ENCODE measurements at regions not wholly inside any gene's neighbourhood (a gene's known extent, or its start where the extent isn't known, plus 50 kb on each side); places are given as distances from the start of the nearest gene placed in this dataset.

DNA sequence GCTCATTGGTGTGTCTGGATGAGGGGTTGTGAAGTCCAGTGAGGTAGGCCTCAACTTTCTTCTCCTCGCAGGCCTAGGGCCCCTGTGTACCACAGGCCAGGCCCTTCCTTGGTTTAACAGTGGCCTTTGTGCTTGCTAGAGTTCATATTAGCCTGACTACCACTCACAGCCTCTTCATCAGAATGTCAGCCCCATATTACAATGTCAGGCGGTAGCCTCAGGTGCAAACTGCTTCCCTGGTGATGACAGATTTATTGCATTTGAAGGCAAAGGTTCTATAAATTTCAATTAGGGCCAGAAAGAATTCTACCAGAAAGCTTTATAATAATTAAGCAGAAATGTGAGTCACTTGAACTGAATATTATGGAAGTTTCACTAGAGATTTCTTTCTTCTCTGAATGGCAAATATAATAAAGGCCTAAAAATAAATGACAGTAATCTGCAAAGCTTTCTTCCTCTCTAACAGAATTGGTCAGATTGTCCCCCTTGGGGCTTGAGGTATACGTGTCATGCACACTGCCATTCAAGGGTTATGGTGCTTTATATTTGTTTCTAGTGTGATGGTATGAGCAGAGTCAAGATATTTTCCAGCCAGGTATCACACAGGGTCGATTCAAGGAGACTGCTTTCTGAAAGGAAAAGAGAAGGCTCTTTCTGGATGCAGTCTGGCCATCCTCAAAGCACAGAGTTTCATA is 210.3 kb downstream of the CWF19L2 start:
- no peak for DNase-seq
- H3K23ac ChIP-seq (ENCODE audit: low read length in 2 of 2) = no peak overlapping the region
- no peak overlapping the region for H4K91ac ChIP-seq (ENCODE audit: low read length)
- no peak overlapping the region for H3K4ac ChIP-seq (ENCODE audit: low read depth in 1 of 2, low read length in 2 of 2)
- no peak overlapping the region for H3K18ac ChIP-seq (ENCODE audit: low read depth in 1 of 2, low read length in 2 of 2)
- no peak overlapping the region for H2BK120ac ChIP-seq (ENCODE audit: low read depth, low read length)
- WGBS = 83% methylated on average over 3 of the region's 4 CpGs
- H3K4me2 ChIP-seq (ENCODE audit: low read length, poor library complexity, severe bottlenecking) = no peak overlapping the region
- H3K4me1 ChIP-seq (ENCODE audit: control insufficient read depth, insufficient read depth, low read depth, low read length) = no peaks in the 10 kb centered on the region
- H3K36me3 ChIP-seq (ENCODE audit: control insufficient read depth in 1 of 2, insufficient read depth in 2 of 2, low read depth in 1 of 2, low read length in 2 of 2) = no peaks in the 10 kb centered on the region
- H3K27ac ChIP-seq (ENCODE audit: low read length, poor library complexity, severe bottlenecking) = no peak overlapping the region
- no peaks in the 10 kb centered on the region for H3K9me3 ChIP-seq (ENCODE audit: control insufficient read depth, low read length)
- H4K8ac ChIP-seq (ENCODE audit: low read length) = no peak overlapping the region
- H2BK12ac ChIP-seq (ENCODE audit: low read length in 2 of 2) = no peak overlapping the region
- no peak overlapping the region for H3K14ac ChIP-seq (ENCODE audit: low read length in 2 of 2)
- H2AFZ ChIP-seq (ENCODE audit: low read depth, low read length) = no peak overlapping the region
- H2AK5ac ChIP-seq (ENCODE audit: low read length, severe bottlenecking) = no peak overlapping the region
- no peak overlapping the region for H2BK5ac ChIP-seq (ENCODE audit: low read depth, low read length, poor library complexity, severe bottlenecking)
- no peaks in the 10 kb centered on the region for H3K79me1 ChIP-seq (replicated peaks; ENCODE audit: low read length, poor library complexity, severe bottlenecking)
- H2BK15ac ChIP-seq (ENCODE audit: low read depth, poor library complexity, severe bottlenecking) = no peak overlapping the region
- H3K4me3 ChIP-seq (ENCODE audit: insufficient read depth in 1 of 2, low read depth in 1 of 2, low read length in 2 of 2) = no peak overlapping the region
- no peak overlapping the region for H3K9ac ChIP-seq (ENCODE audit: low read length)
- no peaks in the 10 kb centered on the region for H3K27me3 ChIP-seq (ENCODE audit: control insufficient read depth in 1 of 2, insufficient read depth in 1 of 2, low read length in 2 of 2)

DNA sequence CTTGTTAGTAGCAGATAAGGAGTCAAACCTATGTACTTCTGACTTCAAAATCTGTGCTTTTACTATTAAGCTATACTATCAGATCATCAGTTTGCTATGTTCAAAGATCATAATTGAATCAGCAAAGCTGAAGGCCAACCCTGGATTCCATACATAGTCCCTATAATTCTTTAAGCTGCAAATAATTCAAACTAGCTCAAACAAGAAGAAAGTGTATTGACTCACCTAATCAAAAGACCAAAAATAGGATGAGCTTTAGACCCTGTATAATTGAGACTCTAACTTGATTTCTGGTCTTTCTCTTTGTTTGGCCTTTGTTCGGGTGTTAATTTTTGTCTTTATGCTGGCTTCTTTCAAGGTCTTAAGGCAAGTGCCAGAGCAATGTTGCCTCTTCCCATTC is 213.7 kb downstream of the CWF19L2 start:
- H3K36me3 ChIP-seq (ENCODE audit: control insufficient read depth in 1 of 2, insufficient read depth in 2 of 2, low read depth in 1 of 2, low read length in 2 of 2) = no peaks in the 10 kb centered on the region
- H3K4me2 ChIP-seq (ENCODE audit: low read length, poor library complexity, severe bottlenecking) = no peak overlapping the region
- H3K27me3 ChIP-seq (ENCODE audit: control insufficient read depth in 1 of 2, insufficient read depth in 1 of 2, low read length in 2 of 2) = peaks cover 0 to 5% of the 10 kb centered on the region in 2 experiments
- no peak overlapping the region for H4K91ac ChIP-seq (ENCODE audit: low read length)
- H3K18ac ChIP-seq (ENCODE audit: low read depth in 1 of 2, low read length in 2 of 2) = no peak overlapping the region
- H3K4me3 ChIP-seq (ENCODE audit: insufficient read depth in 1 of 2, low read depth in 1 of 2, low read length in 2 of 2) = no peak overlapping the region
- H3K4ac ChIP-seq (ENCODE audit: low read depth in 1 of 2, low read length in 2 of 2) = no peak overlapping the region
- H3K27ac ChIP-seq (ENCODE audit: low read length, poor library complexity, severe bottlenecking) = no peak overlapping the region
- H2AK5ac ChIP-seq (ENCODE audit: low read length, severe bottlenecking) = no peak overlapping the region
- DNase-seq = no peak
- no peak overlapping the region for H4K8ac ChIP-seq (ENCODE audit: low read length)
- no peaks in the 10 kb centered on the region for H3K4me1 ChIP-seq (ENCODE audit: control insufficient read depth, insufficient read depth, low read depth, low read length)
- no peak overlapping the region for H2BK12ac ChIP-seq (ENCODE audit: low read length in 2 of 2)
- no peaks in the 10 kb centered on the region for H3K79me1 ChIP-seq (replicated peaks; ENCODE audit: low read length, poor library complexity, severe bottlenecking)
- no peaks in the 10 kb centered on the region for H3K9me3 ChIP-seq (ENCODE audit: control insufficient read depth, low read length)
- H2AFZ ChIP-seq (ENCODE audit: low read depth, low read length) = no peak overlapping the region
- no peak overlapping the region for H2BK120ac ChIP-seq (ENCODE audit: low read depth, low read length)
- H2BK15ac ChIP-seq (ENCODE audit: low read depth, poor library complexity, severe bottlenecking) = no peak overlapping the region
- no peak overlapping the region for H3K9ac ChIP-seq (ENCODE audit: low read length)
- H3K23ac ChIP-seq (ENCODE audit: low read length in 2 of 2) = no peak overlapping the region
- no peak overlapping the region for H3K14ac ChIP-seq (ENCODE audit: low read length in 2 of 2)
- H2BK5ac ChIP-seq (ENCODE audit: low read depth, low read length, poor library complexity, severe bottlenecking) = no peak overlapping the region
- 90% methylated on average over 1 of the region's 1 CpG for WGBS

DNA sequence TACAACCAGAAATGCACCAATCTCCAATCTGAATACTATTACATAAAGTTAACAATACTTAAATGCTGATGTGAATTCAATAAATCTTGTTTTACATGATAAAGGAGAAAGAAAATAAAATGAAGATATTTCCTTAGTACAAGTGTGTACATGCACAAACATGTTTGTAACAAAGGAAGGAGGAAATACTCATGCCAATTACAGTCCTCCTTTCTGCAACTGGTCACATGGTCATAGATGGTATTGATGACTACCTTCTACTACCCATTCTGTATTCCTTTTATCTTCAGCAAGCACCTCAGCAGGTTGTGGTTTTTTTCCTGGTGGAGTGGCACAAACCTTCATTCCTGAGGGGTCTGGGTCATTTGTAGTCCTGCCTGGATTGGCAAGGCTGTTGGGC is 214.2 kb upstream of the GUCY1A2 start:
- H2BK5ac ChIP-seq (ENCODE audit: low read depth, low read length, poor library complexity, severe bottlenecking) = no peak overlapping the region
- H3K4me3 ChIP-seq (ENCODE audit: insufficient read depth in 1 of 2, low read depth in 1 of 2, low read length in 2 of 2) = no peak overlapping the region
- H3K27ac ChIP-seq (ENCODE audit: low read length, poor library complexity, severe bottlenecking) = no peak overlapping the region
- DNase-seq = no peak
- H2BK12ac ChIP-seq (ENCODE audit: low read length in 2 of 2) = no peak overlapping the region
- H3K27me3 ChIP-seq (ENCODE audit: control insufficient read depth in 1 of 2, insufficient read depth in 1 of 2, low read length in 2 of 2) = no peaks in the 10 kb centered on the region
- H3K18ac ChIP-seq (ENCODE audit: low read depth in 1 of 2, low read length in 2 of 2) = no peak overlapping the region
- no peak overlapping the region for H3K14ac ChIP-seq (ENCODE audit: low read length in 2 of 2)
- no peak overlapping the region for H2AFZ ChIP-seq (ENCODE audit: low read depth, low read length)
- no peak overlapping the region for H2AK5ac ChIP-seq (ENCODE audit: low read length, severe bottlenecking)
- no peak overlapping the region for H3K23ac ChIP-seq (ENCODE audit: low read length in 2 of 2)
- peaks cover 29% of the 10 kb centered on the region for H3K9me3 ChIP-seq (ENCODE audit: control insufficient read depth, low read length)
- no peak overlapping the region for H4K8ac ChIP-seq (ENCODE audit: low read length)
- H3K9ac ChIP-seq (ENCODE audit: low read length) = no peak overlapping the region
- no peaks in the 10 kb centered on the region for H3K79me1 ChIP-seq (replicated peaks; ENCODE audit: low read length, poor library complexity, severe bottlenecking)
- H4K91ac ChIP-seq (ENCODE audit: low read length) = no peak overlapping the region
- H3K4me2 ChIP-seq (ENCODE audit: low read length, poor library complexity, severe bottlenecking) = no peak overlapping the region
- H2BK15ac ChIP-seq (ENCODE audit: low read depth, poor library complexity, severe bottlenecking) = no peak overlapping the region
- no peaks in the 10 kb centered on the region for H3K36me3 ChIP-seq (ENCODE audit: control insufficient read depth in 1 of 2, insufficient read depth in 2 of 2, low read depth in 1 of 2, low read length in 2 of 2)
- no peak overlapping the region for H2BK120ac ChIP-seq (ENCODE audit: low read depth, low read length)
- H3K4me1 ChIP-seq (ENCODE audit: control insufficient read depth, insufficient read depth, low read depth, low read length) = no peaks in the 10 kb centered on the region
- no peak overlapping the region for H3K4ac ChIP-seq (ENCODE audit: low read depth in 1 of 2, low read length in 2 of 2)

DNA sequence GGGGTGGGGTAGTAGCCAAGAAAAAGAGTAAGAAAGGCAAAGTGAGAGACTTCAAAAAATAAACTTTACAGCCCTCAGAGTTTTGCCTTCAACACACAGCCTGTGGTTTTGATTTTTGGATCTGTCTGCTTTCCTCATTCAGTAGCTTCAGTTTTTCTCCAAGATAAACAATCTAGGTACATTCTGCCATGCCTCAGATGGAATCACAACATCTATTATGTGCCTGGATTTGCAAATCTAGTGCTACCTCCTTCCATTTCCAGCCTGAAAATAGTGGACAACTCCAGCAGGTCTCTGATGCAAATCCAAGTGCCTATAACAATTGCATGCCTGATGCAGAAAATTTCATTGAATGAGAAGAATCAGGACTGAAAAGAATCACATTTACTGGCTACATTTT is 206.6 kb upstream of the GUCY1A2 start:
- no peak overlapping the region for H3K9ac ChIP-seq (ENCODE audit: low read length)
- DNase-seq = no peak
- H3K18ac ChIP-seq (ENCODE audit: low read depth in 1 of 2, low read length in 2 of 2) = no peak overlapping the region
- no peak overlapping the region for H3K27ac ChIP-seq (ENCODE audit: low read length, poor library complexity, severe bottlenecking)
- H2BK12ac ChIP-seq (ENCODE audit: low read length in 2 of 2) = no peak overlapping the region
- no peaks in the 10 kb centered on the region for H3K4me1 ChIP-seq (ENCODE audit: control insufficient read depth, insufficient read depth, low read depth, low read length)
- peaks cover 13% of the 10 kb centered on the region for H3K9me3 ChIP-seq (ENCODE audit: control insufficient read depth, low read length)
- no peaks in the 10 kb centered on the region for H3K36me3 ChIP-seq (ENCODE audit: control insufficient read depth in 1 of 2, insufficient read depth in 2 of 2, low read depth in 1 of 2, low read length in 2 of 2)
- H3K4ac ChIP-seq (ENCODE audit: low read depth in 1 of 2, low read length in 2 of 2) = no peak overlapping the region
- H2BK120ac ChIP-seq (ENCODE audit: low read depth, low read length) = no peak overlapping the region
- no peak overlapping the region for H3K4me2 ChIP-seq (ENCODE audit: low read length, poor library complexity, severe bottlenecking)
- no peak overlapping the region for H3K23ac ChIP-seq (ENCODE audit: low read length in 2 of 2)
- no peak overlapping the region for H2AFZ ChIP-seq (ENCODE audit: low read depth, low read length)
- H3K79me1 ChIP-seq (replicated peaks; ENCODE audit: low read length, poor library complexity, severe bottlenecking) = no peaks in the 10 kb centered on the region
- H3K27me3 ChIP-seq (ENCODE audit: control insufficient read depth in 1 of 2, insufficient read depth in 1 of 2, low read length in 2 of 2) = no peaks in the 10 kb centered on the region
- no peak overlapping the region for H4K91ac ChIP-seq (ENCODE audit: low read length)
- no peak overlapping the region for H3K4me3 ChIP-seq (ENCODE audit: insufficient read depth in 1 of 2, low read depth in 1 of 2, low read length in 2 of 2)
- H2BK5ac ChIP-seq (ENCODE audit: low read depth, low read length, poor library complexity, severe bottlenecking) = no peak overlapping the region
- H4K8ac ChIP-seq (ENCODE audit: low read length) = no peak overlapping the region
- no peak overlapping the region for H2BK15ac ChIP-seq (ENCODE audit: low read depth, poor library complexity, severe bottlenecking)
- H2AK5ac ChIP-seq (ENCODE audit: low read length, severe bottlenecking) = no peak overlapping the region
- no peak overlapping the region for H3K14ac ChIP-seq (ENCODE audit: low read length in 2 of 2)

Data from mesenchymal stem cell (in vitro differentiated cells and primary cell).